Hepatocyte (in vitro differentiated cells): ENCODE measurements at regions not wholly inside any gene's neighbourhood (a gene's known extent, or its start where the extent isn't known, plus 50 kb on each side); places are given as distances from the start of the nearest gene placed in this dataset.

ENCODE experiments used
- DNase-seq: peaks from one replicate; pipeline ENCODE4 v3.0.0-alpha.2; 2016; ENCODE audit warnings: low spot score
- H2AFZ ChIP-seq: fragments of 200-600 bp; sonication (generic); 2 replicates; pipeline ENCODE4 v1.6.0; 2016; ENCODE audit warnings: antibody characterized with exemption, mild to moderate bottlenecking
- H3K27ac ChIP-seq: fragments of 200-600 bp; sonication (generic); 2 replicates; pipeline ENCODE4 v1.5.1; 2016; ENCODE audit warnings: mild to moderate bottlenecking
- H3K27me3 ChIP-seq: fragments of 200-600 bp; sonication (generic); 2 replicates; pipeline ENCODE4 v1.6.1; 2016
- H3K36me3 ChIP-seq: fragments of 200-600 bp; sonication (generic); replicated peaks from 2 replicates; pipeline ENCODE4 v1.5.1; 2016; ENCODE audit warnings: low read depth; ENCODE audit not compliant: insufficient read depth
- H3K4me1 ChIP-seq: fragments of 200-600 bp; sonication (generic); 2 replicates; pipeline ENCODE4 v1.5.1; 2016; ENCODE audit warnings: mild to moderate bottlenecking, moderate library complexity; ENCODE audit not compliant: insufficient read depth
- H3K4me2 ChIP-seq: fragments of 200-600 bp; sonication (generic); 2 replicates; pipeline ENCODE4 v1.6.0; 2016
- H3K4me3 ChIP-seq: fragments of 200-600 bp; sonication (generic); 2 replicates; pipeline ENCODE4 v1.5.1; 2016; ENCODE audit warnings: mild to moderate bottlenecking
- H3K79me2 ChIP-seq: fragments of 200-600 bp; sonication (generic); 2 replicates; pipeline ENCODE4 v1.6.0; 2017; ENCODE audit warnings: mild to moderate bottlenecking
- H3K9me2 ChIP-seq: fragments of 200-600 bp; sonication (generic); replicated peaks from 2 replicates; pipeline ENCODE4 v1.6.0; 2017; ENCODE audit warnings: mild to moderate bottlenecking; ENCODE audit not compliant: insufficient read depth
- H3K9me3 ChIP-seq: fragments of 200-600 bp; sonication (generic); 2 replicates; pipeline ENCODE4 v1.5.1; 2016; ENCODE audit warnings: low read depth, mild to moderate bottlenecking
- H4K20me1 ChIP-seq: fragments of 200-600 bp; sonication (generic); 2 replicates; pipeline ENCODE4 v1.6.0; 2016; ENCODE audit warnings: mild to moderate bottlenecking; ENCODE audit not compliant: insufficient read depth, poor library complexity, severe bottlenecking
- EZH2 ChIP-seq: fragments of 200-600 bp; sonication (generic); IDR thresholded peaks from 2 replicates; pipeline ENCODE4 v1.6.1; 2016; ENCODE audit warnings: antibody characterized with exemption, mild to moderate bottlenecking, borderline replicate concordance
- EZH2phosphoT487 ChIP-seq: fragments of 200-600 bp; sonication (generic); IDR thresholded peaks from one replicate; pipeline ENCODE4 v1.6.1; 2018; ENCODE audit warnings: antibody characterized with exemption, mild to moderate bottlenecking, low read depth, moderate library complexity; ENCODE audit not compliant: unreplicated experiment, severe bottlenecking
- WGBS: methylation state at CpG from one replicate; pipeline ENCODE4 v1.1.6; 2016; ENCODE audit warnings: low lambda C conversion rate; ENCODE audit errors: missing lambda C conversion rate; 5-methylcytosine and 5-hydroxymethylcytosine counted together
- TF ChIP-seq, protein P1 (sequence below): fragments of 200-600 bp; sonication (generic); IDR thresholded peaks from 2 replicates; pipeline ENCODE4 v1.5.1; 2016; ENCODE audit warnings: antibody characterized with exemption, mild to moderate bottlenecking; ENCODE audit not compliant: poor library complexity

DNA sequence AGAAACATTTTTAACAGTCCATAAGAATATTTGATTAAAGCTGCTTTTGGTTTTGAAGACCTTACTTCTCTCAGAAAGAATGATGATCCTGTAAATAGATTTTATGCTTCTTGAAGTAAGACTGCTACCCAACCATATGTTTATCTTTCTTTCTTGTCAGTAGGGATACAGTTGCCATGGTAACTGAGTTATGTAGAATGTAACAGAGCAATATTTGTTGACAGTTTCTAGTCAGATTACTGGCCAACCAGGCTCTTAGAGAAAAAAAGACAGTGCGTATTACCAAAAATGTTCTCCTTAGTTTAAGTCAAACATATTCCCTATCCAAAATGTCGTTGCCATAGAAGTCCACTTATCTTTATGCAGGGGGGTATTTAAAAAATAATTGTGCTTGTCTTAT lies 456.8 kb downstream of the PRR32 start:
- Histone ChIP-seq H3K9me2 (no peaks in the 10 kb centered on the region), H3K9me3 (no peaks in the 10 kb centered on the region), H2AFZ (no peak overlapping the region), H3K27ac (no peak overlapping the region), H3K27me3 (no peaks in the 10 kb centered on the region), H3K4me2 (no peak overlapping the region), H3K4me1 (no peaks in the 10 kb centered on the region), H4K20me1 (no peaks in the 10 kb centered on the region), H3K79me2 (no peaks in the 10 kb centered on the region), H3K36me3 (no peaks in the 10 kb centered on the region), H3K4me3 (no peak overlapping the region)
- WGBS, result 87% methylated on average over 2 of the region's 2 CpGs
- TF ChIP-seq EZH2phosphoT487 (no peak), EZH2 (no peak)
- TF ChIP-seq, protein P1, sequence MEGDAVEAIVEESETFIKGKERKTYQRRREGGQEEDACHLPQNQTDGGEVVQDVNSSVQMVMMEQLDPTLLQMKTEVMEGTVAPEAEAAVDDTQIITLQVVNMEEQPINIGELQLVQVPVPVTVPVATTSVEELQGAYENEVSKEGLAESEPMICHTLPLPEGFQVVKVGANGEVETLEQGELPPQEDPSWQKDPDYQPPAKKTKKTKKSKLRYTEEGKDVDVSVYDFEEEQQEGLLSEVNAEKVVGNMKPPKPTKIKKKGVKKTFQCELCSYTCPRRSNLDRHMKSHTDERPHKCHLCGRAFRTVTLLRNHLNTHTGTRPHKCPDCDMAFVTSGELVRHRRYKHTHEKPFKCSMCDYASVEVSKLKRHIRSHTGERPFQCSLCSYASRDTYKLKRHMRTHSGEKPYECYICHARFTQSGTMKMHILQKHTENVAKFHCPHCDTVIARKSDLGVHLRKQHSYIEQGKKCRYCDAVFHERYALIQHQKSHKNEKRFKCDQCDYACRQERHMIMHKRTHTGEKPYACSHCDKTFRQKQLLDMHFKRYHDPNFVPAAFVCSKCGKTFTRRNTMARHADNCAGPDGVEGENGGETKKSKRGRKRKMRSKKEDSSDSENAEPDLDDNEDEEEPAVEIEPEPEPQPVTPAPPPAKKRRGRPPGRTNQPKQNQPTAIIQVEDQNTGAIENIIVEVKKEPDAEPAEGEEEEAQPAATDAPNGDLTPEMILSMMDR, result no peak
- no peak for DNase-seq

DNA sequence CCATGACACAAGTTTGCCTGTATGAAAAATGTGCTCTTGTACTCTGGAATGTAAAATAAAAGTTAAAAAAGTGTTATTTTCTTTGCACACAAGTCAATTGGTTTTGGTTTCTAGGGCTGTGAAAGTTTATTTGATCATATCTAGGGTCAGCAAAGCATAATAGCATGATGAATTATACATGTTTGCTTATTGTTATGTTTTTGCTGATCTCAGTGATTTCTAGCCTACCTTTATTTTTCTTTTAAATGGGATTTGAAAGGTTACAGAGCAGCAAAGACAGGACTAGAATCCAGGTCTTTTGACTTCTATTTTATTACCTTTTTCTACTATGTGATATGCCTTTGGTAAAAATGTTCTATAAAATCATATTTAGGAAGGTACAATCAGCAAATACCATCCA lies 481.0 kb downstream of the PRR32 start:
- TF ChIP-seq EZH2 (no peak), EZH2phosphoT487 (no peak)
- TF ChIP-seq, protein P1, result no peak
- Histone ChIP-seq H3K9me2 (no peaks in the 10 kb centered on the region), H3K4me3 (no peak overlapping the region), H3K27me3 (no peaks in the 10 kb centered on the region), H3K9me3 (no peaks in the 10 kb centered on the region), H3K79me2 (no peaks in the 10 kb centered on the region), H3K36me3 (no peaks in the 10 kb centered on the region), H3K27ac (no peak overlapping the region), H4K20me1 (no peaks in the 10 kb centered on the region), H3K4me2 (no peak overlapping the region), H3K4me1 (no peaks in the 10 kb centered on the region), H2AFZ (no peak overlapping the region)
- DNase-seq, result no peak

DNA sequence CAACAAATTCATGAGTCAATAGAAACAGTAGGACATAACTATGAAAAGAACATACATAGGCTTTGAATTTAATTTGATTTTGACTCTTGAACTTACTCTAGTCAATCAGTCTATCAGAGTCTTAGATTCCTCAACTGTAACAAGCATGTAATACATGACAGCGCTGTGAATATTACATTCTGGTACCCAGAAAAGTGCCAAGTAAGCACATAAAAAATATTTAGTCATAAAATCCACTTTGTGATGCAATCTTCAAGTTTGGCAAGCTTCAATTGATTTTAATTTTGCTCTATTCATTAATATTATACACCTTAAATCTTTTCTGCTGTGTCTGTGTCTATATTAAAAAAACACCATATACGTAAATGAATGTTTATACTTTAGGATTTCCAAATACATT lies 483.3 kb downstream of the PRR32 start:
- H2AFZ ChIP-seq, result no peak overlapping the region
- H3K36me3 ChIP-seq, result no peaks in the 10 kb centered on the region
- no peak for DNase-seq
- no peaks in the 10 kb centered on the region for H3K27me3 ChIP-seq
- no peaks in the 10 kb centered on the region for H3K79me2 ChIP-seq
- WGBS, result 79% methylated on average over 2 of the region's 2 CpGs
- H3K4me1 ChIP-seq, result no peaks in the 10 kb centered on the region
- H3K4me3 ChIP-seq, result no peak overlapping the region
- H3K9me3 ChIP-seq, result no peaks in the 10 kb centered on the region
- H3K27ac ChIP-seq, result no peak overlapping the region
- H3K4me2 ChIP-seq, result no peak overlapping the region
- TF ChIP-seq, protein P1, result no peak
- TF ChIP-seq EZH2, result no peak
- no peak for TF ChIP-seq EZH2phosphoT487
- H3K9me2 ChIP-seq, result no peaks in the 10 kb centered on the region
- H4K20me1 ChIP-seq, result no peaks in the 10 kb centered on the region

DNA sequence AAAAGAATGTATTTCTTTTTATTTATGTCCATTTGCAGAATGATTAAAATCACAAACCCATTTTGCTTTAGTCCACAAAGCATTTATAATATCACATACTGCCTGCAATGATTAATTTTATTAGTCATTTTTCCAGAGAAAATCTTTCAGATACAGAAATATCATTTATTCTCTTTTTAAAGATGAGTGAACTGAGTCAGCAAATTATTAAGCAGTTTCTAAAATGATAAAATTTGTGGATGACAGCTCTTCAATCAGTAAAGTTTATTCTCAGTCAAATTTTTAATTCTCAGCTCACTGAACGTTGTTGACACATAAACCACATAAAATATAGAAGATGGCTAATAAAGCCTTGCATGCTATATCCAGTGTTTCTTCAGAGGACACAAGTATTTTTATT lies 485.5 kb downstream of the PRR32 start:
- TF ChIP-seq, protein P1, result no peak
- TF ChIP-seq EZH2 (no peak), EZH2phosphoT487 (no peak)
- Histone ChIP-seq H3K4me1 (no peaks in the 10 kb centered on the region), H3K4me2 (no peak overlapping the region), H3K9me3 (no peaks in the 10 kb centered on the region), H3K4me3 (no peak overlapping the region), H3K9me2 (no peaks in the 10 kb centered on the region), H3K27me3 (no peaks in the 10 kb centered on the region), H4K20me1 (no peaks in the 10 kb centered on the region), H2AFZ (no peak overlapping the region), H3K79me2 (no peaks in the 10 kb centered on the region), H3K27ac (no peak overlapping the region), H3K36me3 (no peaks in the 10 kb centered on the region)
- no peak for DNase-seq
- WGBS, result 82% methylated on average over 1 of the region's 1 CpG
